AG04450 (cell line): ENCODE measurements at regions not wholly inside any gene's neighbourhood (a gene's known extent, or its start where the extent isn't known, plus 50 kb on each side); places are given as distances from the start of the nearest gene placed in this dataset.

Experiments
- CTCF ChIA-PET: fragments of 300-600, 350-600 bp; formaldehyde crosslinking; extraction: SDS; loops from one replicate; lab custom pipeline; 2022; ENCODE audit warnings: antibody characterized with exemption, inconsistent platforms; lab: Charles Lee
- POLR2A ChIA-PET: fragments of 350-600 bp; formaldehyde crosslinking; extraction: SDS; loops from one replicate; lab custom pipeline; 2021; ENCODE audit warnings: antibody characterized with exemption, inconsistent platforms; lab: Yijun Ruan, JAX
- DNase-seq: peaks from one replicate; pipeline ENCODE4 v3.0.0-alpha.2; 2011; ENCODE audit warnings: low read depth, low spot score
- H3K27ac ChIP-seq: one replicate; pipeline ENCODE4 v1.5.1; 2012; ENCODE audit warnings: low read depth, low read length, control low read depth
- H3K27me3 ChIP-seq: one replicate; pipeline ENCODE4 v1.6.0; 2012; ENCODE audit warnings: low read length; ENCODE audit not compliant: control insufficient read depth, insufficient read depth
- H3K4me3 ChIP-seq: 2 replicates; pipeline ENCODE4 v1.5.1; 2011; ENCODE audit warnings: mild to moderate bottlenecking, low read depth, low read length, control low read depth
- H3K9me3 ChIP-seq: 2 replicates; pipeline ENCODE4 v1.5.1; 2012; ENCODE audit warnings: low read length; ENCODE audit not compliant: control insufficient read depth, insufficient read depth
- TF ChIP-seq, protein P1 (sequence below): IDR thresholded peaks from 2 replicates; pipeline ENCODE4 v1.5.1; 2011; ENCODE audit warnings: low read depth, low read length, control low read depth, inconsistent platforms

DNA sequence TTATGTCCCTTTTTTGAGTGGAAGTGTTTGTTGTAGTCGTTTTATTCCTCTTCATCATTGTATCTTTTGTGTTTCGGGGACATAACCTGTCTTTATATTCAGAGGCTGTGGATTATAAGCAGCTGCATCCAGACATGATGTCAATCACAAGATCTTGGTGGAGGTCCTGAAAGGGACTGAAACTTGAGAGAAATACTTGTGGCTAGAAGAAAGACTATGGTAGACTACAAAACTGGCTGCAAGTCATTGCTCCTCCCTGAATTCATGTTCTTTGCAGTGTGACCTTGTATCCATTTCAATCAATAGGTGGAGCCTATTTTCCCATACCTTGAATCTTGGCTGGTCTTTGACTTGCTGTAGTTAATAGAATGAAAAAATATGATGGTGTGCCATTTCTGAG, 442.4 kb upstream of the PLXNA2 start:
- Histone ChIP-seq H3K27me3 (no peaks in the 10 kb centered on the region), H3K4me3 (no peak overlapping the region), H3K27ac (no peak overlapping the region), H3K9me3 (no peaks in the 10 kb centered on the region)
- TF ChIP-seq, protein P1, sequence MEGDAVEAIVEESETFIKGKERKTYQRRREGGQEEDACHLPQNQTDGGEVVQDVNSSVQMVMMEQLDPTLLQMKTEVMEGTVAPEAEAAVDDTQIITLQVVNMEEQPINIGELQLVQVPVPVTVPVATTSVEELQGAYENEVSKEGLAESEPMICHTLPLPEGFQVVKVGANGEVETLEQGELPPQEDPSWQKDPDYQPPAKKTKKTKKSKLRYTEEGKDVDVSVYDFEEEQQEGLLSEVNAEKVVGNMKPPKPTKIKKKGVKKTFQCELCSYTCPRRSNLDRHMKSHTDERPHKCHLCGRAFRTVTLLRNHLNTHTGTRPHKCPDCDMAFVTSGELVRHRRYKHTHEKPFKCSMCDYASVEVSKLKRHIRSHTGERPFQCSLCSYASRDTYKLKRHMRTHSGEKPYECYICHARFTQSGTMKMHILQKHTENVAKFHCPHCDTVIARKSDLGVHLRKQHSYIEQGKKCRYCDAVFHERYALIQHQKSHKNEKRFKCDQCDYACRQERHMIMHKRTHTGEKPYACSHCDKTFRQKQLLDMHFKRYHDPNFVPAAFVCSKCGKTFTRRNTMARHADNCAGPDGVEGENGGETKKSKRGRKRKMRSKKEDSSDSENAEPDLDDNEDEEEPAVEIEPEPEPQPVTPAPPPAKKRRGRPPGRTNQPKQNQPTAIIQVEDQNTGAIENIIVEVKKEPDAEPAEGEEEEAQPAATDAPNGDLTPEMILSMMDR: no peak
- DNase-seq: no peak
- CTCF ChIA-PET: no interaction called here
- POLR2A ChIA-PET: no interaction called here

DNA sequence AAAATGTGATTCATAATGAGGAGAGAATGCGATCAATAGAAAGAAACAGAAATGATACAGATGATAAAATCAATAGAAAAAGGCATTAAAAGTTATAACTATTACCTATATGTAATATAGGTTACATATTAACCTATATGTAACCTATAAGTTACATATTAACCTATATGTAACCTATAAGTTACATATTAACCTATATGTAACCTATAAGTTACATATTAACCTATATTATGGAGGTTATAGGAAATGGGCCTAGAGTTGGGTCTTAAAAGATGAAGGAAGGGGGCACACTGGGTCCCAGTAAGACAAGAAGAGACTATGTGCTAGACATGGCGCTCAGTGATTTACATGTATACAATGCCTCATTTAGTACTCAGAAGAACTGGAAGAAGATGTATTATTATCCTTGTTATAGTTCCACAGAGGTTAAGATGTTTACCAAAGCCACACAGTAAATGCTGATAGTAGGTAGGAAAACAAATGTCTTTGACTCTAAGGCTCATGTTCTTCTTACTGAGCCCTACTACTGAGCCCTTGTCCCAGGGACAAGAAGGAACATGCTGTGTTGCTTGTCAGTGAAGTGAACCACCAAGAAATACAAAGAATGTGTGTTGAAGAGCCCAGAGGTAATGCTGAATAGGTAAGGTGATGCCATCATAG, 444.6 kb upstream of the PLXNA2 start:
- ChIA-PET CTCF (no interaction called here), POLR2A (no interaction called here)
- Histone ChIP-seq H3K27me3 (no peaks in the 10 kb centered on the region), H3K4me3 (no peak overlapping the region), H3K27ac (no peak overlapping the region), H3K9me3 (no peaks in the 10 kb centered on the region)
- TF ChIP-seq, protein P1: no peak
- no peak for DNase-seq

DNA sequence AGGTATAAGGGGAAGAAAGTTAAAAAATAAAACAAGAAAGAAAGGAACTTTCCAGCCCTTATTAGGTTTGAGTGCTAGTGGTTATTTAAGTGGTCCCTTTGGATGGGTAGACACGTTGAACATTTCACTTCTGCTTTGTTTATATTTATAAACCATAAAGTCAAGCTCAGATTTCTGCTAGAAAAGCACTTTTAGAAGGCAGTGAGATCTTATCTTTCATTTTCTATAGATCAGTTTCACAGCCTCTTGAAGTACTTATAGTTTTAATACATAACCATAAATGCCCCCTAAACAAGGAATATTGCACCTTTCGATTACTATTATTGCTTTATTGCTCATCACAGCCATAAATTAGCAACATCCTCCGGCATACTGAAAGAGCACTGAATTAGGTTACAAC, 446.8 kb upstream of the PLXNA2 start:
- CTCF ChIA-PET: no interaction called here
- no peak for DNase-seq
- Histone ChIP-seq H3K27me3 (no peaks in the 10 kb centered on the region), H3K9me3 (no peaks in the 10 kb centered on the region), H3K4me3 (no peak overlapping the region), H3K27ac (no peak overlapping the region)
- POLR2A ChIA-PET: no interaction called here
- TF ChIP-seq, protein P1: no peak

DNA sequence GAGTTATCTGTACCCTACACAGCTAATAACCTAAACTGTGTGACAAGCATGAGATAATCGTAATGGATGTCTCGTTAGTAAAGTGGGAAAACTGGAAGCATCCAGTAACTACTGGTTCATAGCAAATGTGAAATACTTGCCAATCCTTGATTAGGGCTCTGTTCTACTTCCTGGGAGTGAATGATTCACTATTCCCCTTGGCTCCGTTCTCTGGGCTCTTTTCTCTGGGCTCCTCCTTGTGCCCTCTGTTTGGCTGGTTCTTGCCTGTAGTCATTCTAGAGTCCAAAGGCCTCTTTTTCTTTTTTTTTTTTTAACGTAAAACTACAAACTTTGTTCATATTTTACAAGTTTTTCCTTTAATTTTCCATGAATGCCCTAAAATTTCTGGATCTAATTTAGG, 465.8 kb upstream of the PLXNA2 start:
- H3K27me3 ChIP-seq: no peaks in the 10 kb centered on the region
- ChIA-PET CTCF (no interaction called here), POLR2A (interaction anchor here (0.8 kb wide), 1 partner anchor 176 kb away, joined by 3 read pairs; no protein-coding TSS in a partner anchor)
- no peak overlapping the region for H3K27ac ChIP-seq
- H3K4me3 ChIP-seq: no peak overlapping the region
- no peaks in the 10 kb centered on the region for H3K9me3 ChIP-seq
- TF ChIP-seq, protein P1: no peak
- DNase-seq: no peak

DNA sequence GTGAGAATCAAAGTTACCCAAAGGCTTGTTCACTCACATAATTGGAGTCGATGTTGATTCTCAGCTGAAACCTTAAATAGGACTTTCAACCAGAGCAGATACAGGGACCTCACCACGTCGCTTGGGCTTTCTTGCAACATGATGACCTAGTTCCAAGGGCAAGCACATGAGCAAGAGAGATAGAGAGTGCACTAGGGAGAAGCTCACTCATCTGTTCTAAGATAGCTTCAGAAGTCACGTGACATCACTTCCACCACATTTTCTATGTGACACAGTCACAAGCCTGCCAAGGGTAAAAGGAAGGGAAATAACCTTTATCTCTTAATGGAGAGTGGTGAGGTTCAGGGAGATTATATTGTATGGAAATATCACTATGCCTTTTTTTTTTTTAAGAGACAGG, 470.1 kb upstream of the PLXNA2 start:
- DNase-seq: no peak
- TF ChIP-seq, protein P1: no peak
- ChIA-PET CTCF (no interaction called here), POLR2A (no interaction called here)
- no peaks in the 10 kb centered on the region for H3K27me3 ChIP-seq
- no peak overlapping the region for H3K4me3 ChIP-seq
- H3K27ac ChIP-seq: no peak overlapping the region
- H3K9me3 ChIP-seq: no peaks in the 10 kb centered on the region
